ENCODE measurements at regions not wholly inside any gene's neighbourhood (a gene's known extent, or its start where the extent isn't known, plus 50 kb on each side); places are given as distances from the start of the nearest gene placed in this dataset.

GRCh38 chr6:10048370-10049297, 366.2 kb downstream of the TFAP2A start:
- no peak for DNase-seq (ENCODE audit: low read depth in 2 of 2)

DNA sequence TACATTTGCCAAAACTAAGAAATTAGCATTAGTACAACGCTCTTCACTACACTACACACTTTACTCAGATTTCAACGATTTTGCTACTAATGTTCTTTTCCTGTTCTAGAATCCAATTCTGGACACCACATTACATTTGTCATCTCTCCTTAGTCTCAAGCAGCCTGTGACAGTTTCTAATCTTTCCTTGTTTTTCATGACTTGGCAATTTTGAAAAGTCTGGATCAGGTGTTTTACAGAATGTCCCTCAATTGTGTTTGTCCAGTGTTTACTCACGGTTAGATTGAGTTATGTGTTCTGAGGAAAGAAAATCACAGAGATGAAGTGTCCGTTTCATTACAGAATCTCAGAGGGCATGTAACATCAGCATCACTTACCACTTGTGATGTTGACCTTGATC, 372.6 kb downstream of the TFAP2A start:
- DNase-seq (ENCODE audit: low read depth in 2 of 2) = no peak

- DNase-seq (ENCODE audit: low read depth in 2 of 2) = no peak
These were observed 381.5 kb downstream of the TFAP2A start for GRCh38 chr6:10033223-10033829.

DNA sequence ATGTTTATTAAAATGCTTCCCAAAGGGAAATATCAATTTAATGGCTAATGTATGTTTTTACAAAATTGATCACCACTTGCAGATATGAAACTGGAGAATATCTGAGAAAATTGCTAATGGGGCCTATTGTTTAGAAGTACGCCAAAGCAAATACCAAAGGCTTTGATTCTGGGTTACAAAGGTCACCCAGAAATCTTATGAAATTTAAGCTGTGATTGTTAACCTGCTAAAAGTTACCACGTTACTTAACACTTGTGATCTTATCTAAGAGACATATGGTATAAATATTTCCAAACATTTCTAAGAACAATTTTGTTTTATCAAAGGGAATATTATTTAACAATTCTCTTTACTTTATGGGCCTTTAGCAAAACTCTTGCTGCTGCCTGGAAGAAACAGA, 383.3 kb downstream of the TFAP2A start:
- no peak for DNase-seq (ENCODE audit: low read depth in 2 of 2)

- no peak for DNase-seq (ENCODE audit: low read depth in 2 of 2)
These were observed 383.8 kb downstream of the TFAP2A start for GRCh38 chr6:10030942-10031537.

GRCh38 chr6:10028222-10028621, 386.7 kb downstream of the TFAP2A start:
- no peak for DNase-seq (ENCODE audit: low read depth in 2 of 2)

DNA sequence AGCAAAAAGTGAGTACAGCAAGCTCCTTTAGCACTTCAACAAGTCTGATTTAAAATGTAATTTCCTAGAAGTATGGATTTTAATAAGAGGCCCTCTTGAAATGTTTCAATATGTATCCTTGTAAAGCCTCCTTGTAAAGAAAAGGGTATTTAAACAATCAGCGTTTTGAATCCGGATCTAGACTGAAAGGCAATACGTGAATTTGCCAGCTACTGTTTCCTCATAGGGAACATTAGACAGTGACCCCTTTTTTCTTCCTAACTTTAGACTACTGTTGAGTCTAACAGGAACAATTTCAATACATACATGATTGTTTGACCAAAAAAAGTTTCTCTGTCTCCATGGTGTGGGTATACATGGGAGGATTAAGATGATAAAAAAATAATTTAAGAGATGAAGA, 395.0 kb downstream of the TFAP2A start:
- no peak for DNase-seq (ENCODE audit: low read depth in 2 of 2)

DNA sequence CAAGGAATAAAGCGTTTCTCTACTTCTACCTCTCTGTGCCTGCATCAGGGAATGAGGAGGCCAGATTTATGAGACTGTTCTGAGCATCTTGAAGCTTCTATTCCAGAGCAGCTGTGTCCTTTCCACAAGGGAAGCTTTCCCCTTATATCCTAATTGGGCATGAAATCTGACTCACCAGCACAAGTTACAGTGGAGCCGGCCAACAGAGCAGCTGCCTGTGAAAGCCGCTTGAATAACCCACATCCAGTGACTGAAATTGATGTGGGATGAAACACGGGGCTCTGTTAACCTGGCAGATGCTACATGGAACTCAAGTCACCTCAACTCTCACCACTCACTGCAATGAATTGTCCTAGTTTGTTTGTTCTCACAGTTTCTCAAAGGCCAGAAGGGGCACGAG, 400.3 kb downstream of the TFAP2A start:
- no peak for DNase-seq (ENCODE audit: low read depth in 2 of 2)

DNA sequence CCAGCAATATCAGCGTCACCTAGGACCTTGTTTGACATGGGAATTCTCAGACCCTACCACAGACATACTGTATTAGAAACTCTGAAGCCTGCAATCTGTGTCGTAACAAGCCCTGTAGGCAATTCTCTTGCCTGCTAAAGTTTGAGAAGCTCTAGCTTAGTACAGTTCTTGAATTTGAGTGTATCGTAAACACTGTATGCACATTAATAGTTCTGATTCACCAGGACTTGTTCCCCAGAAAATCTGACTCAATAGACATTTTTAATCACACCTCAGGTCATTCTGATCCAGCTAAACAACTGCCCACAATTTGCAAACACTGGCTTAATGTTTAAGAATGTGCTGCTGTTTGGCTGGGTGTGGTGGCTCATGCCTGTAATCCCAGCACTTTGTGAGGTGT, 414.3 kb downstream of the TFAP2A start:
- DNase-seq (ENCODE audit: low read depth in 2 of 2) = no peak

DNA sequence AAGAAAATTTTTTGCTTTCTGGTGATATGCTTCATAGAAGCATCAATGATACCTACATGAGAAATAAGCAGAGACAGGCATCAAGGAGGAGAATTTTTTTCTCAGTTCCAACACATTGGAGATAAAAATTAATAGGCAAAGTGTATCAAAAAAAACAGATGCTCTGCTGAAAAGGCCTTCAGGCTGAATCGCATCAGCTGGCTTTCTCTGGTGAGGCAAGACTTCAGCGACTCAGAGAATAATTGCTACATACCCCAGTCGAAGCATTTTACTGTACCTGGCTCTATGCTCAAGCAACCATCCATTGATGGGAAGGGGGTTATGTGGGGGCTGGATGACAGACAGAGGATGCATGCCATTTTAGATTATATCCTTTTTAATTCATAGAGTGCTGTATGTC, 415.1 kb downstream of the TFAP2A start:
- DNase-seq (ENCODE audit: low read depth in 2 of 2) = no peak

DNA sequence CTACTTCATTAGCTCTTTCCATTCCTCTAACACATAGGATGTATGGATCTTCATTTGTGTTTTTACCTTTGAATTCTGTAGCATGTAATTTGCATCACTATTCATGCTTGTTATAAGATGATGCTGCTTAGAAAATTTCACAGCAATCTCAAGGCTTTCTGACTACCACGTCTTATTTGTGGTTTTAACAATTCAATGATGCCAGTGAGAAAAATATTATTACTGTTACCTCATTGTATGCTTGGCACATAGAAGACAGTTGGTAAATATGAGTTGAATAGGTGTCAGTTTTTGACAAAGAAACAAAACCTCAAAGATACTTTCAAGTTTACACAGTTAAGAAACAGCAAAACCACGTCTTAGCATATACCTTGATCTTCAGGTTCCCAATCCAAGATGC, 428.6 kb downstream of the TFAP2A start:
- no peak for DNase-seq (ENCODE audit: low read depth in 2 of 2)

DNA sequence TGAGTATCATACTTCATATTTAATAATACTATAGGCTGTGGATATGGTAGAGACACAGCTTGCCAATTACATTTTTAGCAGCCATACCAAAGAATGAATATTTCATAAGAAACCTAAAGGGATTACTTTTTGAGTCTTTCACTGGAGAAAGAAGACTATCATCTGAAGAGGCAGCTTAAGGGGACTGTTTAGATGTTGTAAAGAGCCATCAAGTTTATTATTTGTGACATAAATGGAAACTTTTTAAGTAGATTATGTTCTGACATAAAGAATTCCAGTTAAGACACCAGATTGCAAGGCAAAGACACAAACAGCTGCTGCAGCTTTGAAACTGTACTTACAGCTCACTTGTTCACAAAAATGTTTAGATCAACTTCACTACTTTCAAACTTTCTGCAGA, 429.4 kb downstream of the TFAP2A start:
- no peak for DNase-seq (ENCODE audit: low read depth in 2 of 2)

DNA sequence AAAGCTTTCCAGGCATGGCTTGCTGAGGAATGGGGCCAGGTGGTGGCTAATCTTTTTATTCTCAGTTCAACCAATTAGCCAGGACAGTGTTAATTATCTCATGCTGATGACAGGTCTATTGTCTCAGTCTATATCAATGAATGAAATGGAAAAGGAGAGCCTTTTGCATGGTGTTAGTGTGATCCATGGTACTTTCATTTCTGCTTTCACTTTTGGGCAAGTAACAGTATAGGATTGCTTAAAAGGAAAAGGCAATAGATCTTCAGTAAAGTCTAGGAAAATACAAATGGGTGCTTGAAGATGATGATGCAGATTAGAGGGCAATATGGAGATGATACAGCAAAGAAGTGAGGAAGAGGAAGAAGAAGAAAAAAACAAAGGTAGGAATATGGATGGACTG, 430.3 kb downstream of the TFAP2A start:
- DNase-seq (ENCODE audit: low read depth in 2 of 2) = no peak

DNA sequence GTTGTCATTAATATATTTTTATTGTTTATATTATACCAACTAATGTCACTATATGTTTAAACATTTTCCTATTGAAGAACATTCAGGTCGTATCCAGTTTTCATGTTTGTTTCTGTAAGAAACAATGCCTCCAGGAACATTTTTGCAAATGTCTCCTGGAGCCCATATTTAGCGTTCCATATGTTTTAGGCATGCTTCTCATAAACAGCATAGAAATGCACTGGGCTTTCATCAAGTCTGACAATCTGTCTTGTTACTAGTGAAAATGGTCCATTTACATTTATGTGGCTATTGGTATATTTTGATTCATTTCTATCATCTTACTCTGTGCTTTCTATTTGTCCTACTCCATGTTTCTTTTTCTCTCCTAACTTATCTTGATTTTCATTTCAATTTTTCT, 431.7 kb downstream of the TFAP2A start:
- no peak for DNase-seq (ENCODE audit: low read depth in 2 of 2)

DNA sequence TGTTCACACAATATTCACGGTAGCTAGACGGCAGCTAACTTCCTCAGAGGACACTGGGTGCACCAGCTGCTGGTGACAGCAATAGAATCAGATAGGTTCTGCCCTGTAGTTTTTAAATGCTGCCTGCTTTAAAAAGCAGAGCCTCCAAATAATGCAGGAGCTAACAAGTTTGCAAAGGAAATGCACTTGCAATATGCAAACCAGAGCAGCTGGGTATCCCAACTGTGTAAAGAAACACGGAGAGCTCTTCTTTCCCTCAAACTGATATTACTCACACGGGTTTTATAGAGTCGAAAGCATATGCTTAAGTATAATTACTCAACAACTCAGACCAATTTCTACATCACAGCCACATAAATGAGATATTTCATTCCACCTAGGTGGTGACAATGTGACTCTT, 432.7 kb downstream of the TFAP2A start:
- no peak for DNase-seq (ENCODE audit: low read depth in 2 of 2)

- DNase-seq (ENCODE audit: low read depth in 2 of 2) = no peak
These were observed 434.9 kb downstream of the TFAP2A start for GRCh38 chr6:9979996-9980395.

GRCh38 chr6:9978480-9978879, 436.4 kb downstream of the TFAP2A start:
- DNase-seq (ENCODE audit: low read depth in 2 of 2) = no peak

- no peak for DNase-seq (ENCODE audit: low read depth in 2 of 2)
These were observed 437.5 kb downstream of the TFAP2A start for GRCh38 chr6:9977411-9977810.

- no peak for DNase-seq (ENCODE audit: low read depth in 2 of 2)
These were observed 453.2 kb downstream of the TFAP2A start for GRCh38 chr6:9961646-9962045.

DNA sequence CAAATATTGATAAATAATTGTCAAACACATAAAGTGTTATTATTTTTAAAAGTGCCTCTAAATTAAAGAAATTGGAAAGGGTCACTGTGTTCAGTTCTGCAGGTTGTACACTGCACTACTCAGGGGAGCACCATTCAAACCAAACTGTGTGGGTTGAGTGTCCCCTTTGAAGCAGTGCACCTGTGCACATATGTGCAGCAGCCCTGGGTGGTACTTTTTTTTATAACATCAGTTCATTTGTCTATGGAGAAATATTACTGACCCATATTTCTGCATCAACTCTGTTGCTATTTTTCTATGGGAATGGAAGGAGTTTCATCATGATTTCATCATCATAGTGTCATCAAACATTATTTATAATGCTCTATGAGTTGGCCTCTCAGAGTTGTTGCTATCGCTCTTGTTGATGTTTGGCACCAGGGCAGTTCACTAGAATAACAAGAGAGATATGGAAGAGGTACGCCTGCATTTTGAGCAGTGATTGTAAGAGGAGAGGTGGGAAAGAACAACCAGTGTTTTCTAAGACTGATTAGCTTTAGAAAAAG, 457.6 kb downstream of the TFAP2A start:
- DNase-seq (ENCODE audit: low read depth in 2 of 2) = no peak

- DNase-seq (ENCODE audit: low read depth in 2 of 2) = no peak
These were observed 466.2 kb downstream of the TFAP2A start for GRCh38 chr6:9948678-9949077.

DNA sequence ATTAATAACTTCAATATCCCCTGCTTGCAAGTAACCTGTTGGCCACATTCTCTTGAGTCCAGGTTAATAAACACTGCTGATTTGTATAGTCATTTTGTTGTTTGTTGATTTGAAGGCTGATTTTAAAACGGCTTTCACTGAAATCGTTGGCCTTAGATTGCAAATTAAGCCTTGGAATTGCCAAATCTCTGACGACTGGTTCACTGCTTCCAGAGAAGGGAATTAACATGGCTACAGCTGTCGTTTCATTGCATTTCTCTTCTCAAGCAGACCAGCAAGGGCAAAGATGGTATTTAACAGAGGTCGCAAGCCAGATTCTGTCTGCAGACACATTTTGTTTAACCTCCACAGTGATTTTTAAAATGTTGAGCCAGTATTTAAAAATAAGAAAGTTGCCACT, 470.9 kb downstream of the TFAP2A start:
- DNase-seq (ENCODE audit: low read depth in 2 of 2) = no peak

GRCh38 chr6:9943026-9943425, 471.8 kb downstream of the TFAP2A start:
- DNase-seq (ENCODE audit: low read depth in 2 of 2) = no peak
